NOMO-1 treated with dmso at 0.1 percent for 144 hours (cell line): ENCODE measurements at regions not wholly inside any gene's neighbourhood (a gene's known extent, or its start where the extent isn't known, plus 50 kb on each side); places are given as distances from the start of the nearest gene placed in this dataset.

ENCODE experiments used
- DNase-seq: peaks from one replicate; lab custom pipeline; 2025; ENCODE audit not compliant: unreplicated experiment; lab: John Stamatoyannopoulos, UW

DNA sequence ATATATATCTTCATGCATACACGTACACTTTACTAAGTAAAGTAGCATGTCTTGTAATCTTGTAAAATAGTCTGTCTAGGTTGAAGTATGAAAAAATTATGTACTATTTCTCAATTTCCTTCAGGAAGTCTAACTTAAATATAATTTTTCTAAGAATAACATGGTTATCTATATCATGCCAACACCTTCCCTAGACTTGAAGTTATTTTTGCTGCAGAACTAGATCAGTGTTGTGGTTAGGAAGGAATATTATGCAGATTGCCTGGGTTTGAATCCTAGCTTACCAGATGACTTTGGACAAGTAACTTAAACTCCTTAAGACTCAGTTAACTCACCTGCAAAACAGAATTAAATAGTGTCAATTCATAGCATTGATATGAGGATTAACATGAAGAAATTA is 142.2 kb upstream of the SEMA3A start:
- no peak for DNase-seq

DNA sequence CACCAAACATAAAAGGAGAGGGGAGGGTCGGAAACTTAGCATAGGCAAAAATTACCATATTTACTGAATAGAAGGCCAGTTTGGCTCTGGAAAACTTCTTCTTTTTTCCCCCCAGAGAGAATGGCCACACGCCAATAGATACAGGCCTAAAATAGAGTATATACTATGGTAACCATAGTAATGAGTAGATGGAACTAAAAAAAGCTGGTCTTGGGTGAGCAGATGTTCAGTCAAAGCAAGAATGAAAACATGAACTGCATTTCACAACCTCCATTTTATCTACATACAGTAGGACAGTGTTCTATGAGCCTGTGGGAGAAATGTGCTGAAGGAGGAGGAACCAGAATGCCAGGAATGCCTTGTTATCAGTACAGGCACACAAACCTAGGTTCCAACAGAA is 141.7 kb upstream of the SEMA3A start:
- peak; percentile 91 for DNase-seq

DNA sequence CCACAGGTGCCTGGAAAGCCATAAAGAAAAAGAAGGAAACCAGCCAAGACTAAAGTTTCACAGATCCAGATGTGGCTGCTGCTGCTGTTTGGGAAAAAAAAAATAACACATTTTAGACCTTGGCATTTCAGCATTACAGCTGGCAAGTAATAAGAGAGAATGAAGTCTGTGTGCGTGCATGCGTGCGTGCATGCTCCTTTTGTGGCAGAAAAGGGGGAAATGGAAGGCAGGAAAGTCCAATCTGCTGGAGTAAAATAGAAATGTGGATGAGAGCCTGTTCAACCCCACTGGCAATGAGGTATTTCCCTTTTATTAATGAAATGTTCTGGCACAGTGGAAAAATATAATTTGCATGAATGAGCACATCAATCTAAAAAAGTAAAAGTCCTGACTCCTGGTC is 137.0 kb upstream of the SEMA3A start:
- no peak for DNase-seq

GRCh38 chr7:84328571-84328970 is 134.0 kb upstream of the SEMA3A start:
- no peak for DNase-seq

DNA sequence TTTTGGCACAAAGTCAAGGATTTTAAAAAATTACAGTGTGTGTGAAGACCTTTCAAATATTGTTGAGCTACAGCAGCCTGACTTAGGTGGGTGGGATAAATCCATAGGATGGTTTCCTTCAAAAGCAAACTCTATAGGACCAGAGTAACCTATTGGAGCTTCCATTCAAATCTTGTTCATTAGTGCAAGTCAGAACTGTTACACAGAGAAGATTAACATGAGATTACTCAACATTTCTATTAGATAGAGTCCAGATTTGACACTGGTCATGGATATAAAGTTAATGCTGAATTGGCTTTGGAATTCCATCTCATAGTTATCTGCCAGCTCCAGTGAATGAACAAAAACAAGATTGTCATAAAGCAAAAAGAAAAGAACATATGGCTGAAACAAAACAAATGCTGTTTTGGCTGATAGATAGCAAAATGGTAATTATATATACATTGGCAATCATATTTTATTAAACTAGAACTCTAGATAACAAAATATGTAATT is 129.6 kb upstream of the SEMA3A start:
- DNase-seq: no peak

- DNase-seq: no peak
Measured at GRCh38 chr7:84317536-84317935, 122.9 kb upstream of the SEMA3A start.

DNA sequence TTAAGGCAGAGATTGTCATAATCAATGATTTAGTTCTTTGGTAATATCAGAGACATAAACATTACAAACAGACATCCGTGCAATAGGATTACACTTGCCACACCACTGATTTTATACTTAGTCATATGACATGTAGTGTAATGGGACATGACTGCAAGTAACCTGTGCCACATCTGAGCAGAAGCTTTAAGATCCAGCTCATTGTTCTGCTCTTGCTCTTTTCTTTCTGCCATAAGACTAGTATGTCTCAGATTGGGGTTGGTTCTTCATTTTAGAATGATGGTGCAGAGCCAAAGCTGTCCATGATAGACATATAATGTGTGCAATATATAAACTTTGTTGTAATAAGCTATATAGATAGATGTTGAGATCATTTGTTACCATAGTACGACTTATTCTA is 119.7 kb upstream of the SEMA3A start:
- no peak for DNase-seq

GRCh38 chr7:84304407-84304806 is 109.8 kb upstream of the SEMA3A start:
- no peak for DNase-seq

GRCh38 chr7:84302949-84303348 is 108.4 kb upstream of the SEMA3A start:
- no peak for DNase-seq

DNA sequence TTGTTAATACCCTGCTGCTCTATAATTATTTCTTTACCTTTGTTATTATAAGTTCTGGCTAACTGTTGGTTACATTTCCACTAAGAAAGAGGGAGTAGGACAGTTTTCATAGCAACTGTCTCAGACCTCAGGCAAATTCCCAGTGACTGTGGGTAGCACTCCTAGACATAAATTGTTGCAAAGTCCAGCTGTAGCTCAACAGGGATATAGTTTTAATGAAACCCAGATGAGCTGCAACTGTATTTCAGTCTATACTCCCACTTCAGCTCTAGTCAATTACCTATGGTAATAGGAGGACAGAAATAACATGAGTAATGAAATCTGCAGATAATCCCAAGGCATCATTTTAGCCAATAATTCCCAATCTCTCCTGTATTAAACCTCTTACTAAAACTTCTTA is 103.0 kb upstream of the SEMA3A start:
- no peak for DNase-seq

GRCh38 chr7:84294847-84295455 is 100.4 kb upstream of the SEMA3A start:
- DNase-seq: no peak

GRCh38 chr7:84294391-84294790 is 99.8 kb upstream of the SEMA3A start:
- DNase-seq: no peak

DNA sequence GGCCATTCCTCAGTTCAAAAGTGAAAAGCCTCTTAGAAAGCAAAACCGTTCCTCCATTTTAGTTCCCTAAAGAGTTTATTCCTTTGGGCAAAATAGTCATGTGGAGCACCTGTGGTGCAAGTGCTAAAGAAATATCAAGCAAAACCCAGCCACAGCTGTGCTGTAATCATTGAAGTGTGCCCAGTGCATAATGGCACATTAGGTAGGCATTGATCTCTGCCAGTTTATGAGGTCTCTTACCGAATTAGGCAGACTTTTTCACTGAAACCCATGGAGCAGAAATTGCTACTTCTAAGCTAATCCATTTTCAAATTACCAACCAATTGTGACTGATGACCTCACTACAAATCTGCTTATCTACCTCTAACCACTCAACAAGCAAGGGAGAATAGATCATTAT is 97.2 kb upstream of the SEMA3A start:
- no peak for DNase-seq

DNA sequence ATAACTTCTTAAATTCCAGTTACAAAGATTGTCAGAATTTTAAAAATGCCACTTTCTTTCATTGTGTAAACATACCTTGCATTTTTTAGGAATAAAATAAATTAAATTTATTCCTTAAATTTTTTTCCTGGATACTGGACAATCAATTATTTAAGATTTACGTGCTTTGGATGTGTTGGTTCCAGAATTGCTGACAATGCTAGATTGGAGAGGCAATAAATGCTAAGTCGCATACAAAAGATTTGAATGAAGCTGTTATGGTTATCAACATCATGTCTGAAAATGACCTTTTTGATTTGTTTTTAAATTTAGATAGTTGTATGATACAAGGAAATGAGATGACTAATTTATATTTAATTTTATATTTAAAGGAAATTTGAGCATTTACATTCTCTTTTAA is 89.2 kb upstream of the SEMA3A start:
- no peak for DNase-seq

DNA sequence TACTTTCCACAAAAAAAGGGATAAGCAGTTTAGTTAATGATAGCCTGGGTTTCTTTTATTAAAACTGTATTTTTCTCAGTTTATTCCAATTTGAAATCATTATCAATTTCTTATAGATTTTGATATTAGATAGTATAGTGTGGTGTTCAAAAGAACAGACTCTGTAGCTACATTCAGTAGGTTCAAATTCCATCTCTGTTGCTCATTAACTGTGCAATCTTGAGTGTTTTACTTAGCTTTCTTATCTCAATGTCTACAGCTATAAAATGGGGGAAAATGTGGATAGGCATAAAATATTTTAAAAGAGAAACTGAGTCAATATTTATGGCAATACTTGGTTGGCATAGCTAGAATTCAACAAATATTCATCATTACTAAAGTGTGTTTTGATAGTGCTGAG is 86.9 kb upstream of the SEMA3A start:
- no peak for DNase-seq

DNA sequence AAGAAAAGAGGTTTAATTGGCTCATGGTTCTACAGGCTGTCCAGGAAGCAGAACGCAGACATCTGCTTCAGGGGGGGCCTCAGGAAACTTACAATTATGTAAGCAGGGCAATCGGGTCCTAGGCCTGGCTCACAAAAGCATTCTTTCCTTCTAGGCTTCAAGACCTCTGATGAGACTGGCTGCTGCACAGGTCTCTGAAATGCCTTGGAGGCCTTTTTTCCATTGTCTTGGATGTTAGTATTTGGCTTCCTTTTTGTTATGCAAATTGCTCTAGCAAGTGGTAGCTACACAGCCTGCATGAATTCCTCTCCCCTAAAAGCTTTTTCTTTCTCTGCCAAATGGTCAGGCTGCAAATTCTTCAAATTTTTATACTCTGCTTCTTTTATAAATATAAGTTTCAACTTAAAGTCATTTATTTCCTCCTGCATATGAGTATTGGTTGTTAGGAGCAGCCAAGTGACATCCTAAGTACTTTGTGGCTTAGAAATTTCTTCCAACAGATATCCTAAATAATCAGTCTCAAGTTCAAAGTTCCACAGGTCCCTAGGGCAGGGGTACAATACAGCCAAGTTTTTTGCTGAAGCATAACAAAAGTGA is 83.1 kb upstream of the SEMA3A start:
- DNase-seq: no peak

GRCh38 chr7:84274029-84274638 is 79.5 kb upstream of the SEMA3A start:
- DNase-seq: no peak

DNA sequence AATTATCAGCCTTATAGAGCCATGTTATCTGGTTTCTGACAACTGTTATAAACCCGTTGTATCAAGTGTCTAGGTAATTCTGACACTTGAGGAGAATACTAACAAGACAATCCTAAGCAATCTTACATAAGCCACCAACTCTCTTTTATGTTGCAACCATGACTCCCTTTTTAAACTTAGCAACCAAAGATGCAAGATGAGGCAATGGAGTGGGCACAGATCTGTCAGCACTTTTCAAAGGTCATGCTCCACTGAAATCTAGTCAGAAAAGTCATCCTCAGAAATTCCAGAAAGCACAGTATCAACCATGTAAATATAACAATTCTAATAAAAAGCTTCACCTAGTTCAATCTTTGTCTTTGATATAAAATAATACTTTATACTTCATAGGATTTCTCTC is 77.0 kb upstream of the SEMA3A start:
- DNase-seq: peak; percentile 73

- DNase-seq: no peak
Measured at GRCh38 chr7:84264396-84264795, 69.8 kb upstream of the SEMA3A start.

DNA sequence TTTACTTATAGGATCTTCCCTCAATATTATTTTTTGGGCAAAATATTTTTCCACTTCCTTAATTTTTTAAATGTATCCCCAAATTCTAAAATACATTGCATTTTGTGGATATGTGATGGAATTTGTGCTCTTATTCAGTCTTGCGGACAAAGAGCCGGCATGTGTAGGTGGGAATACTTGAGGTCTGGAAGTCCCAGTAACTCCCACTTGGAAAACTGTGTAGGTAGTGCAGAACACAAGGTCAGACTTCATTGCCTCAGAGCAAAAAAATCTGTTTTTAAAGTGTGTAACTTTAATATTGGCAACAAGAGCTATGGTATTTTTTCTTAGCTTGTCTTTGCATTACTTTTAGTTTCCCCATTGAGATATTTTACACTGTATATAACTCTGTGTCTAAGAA is 68.5 kb upstream of the SEMA3A start:
- no peak for DNase-seq

DNA sequence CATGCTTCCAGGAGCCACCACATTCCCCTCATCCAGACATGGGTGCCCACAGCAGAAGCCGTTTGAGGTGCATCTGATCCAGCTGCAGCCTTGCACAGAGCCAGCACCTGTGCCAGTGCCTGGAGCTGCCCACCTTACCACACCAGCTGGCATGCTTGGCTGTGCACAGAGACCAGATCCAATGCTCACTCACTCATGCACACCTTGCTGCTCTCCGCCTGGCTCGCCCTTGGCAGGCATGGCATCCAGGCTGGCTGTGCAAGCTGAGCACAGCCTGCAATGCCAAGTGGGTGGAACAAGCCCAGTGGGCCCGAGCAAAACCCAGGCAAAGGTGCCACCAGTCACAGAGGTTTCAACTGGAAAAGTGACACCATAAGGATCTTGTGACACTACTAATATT is 66.9 kb upstream of the SEMA3A start:
- DNase-seq: no peak

DNA sequence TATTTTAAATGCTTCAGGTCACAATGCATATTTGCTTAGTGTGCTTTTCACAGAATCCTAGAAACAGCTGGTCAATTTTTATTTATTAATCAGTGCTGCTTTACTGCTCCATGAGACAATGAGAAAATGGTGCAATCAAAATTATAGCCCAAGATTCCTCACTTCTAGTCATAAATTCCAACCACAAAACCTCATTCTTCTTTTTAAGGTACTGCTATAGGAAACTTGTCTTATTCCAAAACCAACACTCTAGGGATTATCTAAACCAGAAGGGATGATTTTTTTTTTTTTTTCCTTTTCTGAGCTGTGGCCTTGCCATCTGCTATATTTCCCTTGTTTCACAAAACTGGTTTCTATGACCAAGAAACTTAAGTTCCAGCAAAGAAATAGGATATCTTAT is 64.0 kb upstream of the SEMA3A start:
- no peak for DNase-seq

DNA sequence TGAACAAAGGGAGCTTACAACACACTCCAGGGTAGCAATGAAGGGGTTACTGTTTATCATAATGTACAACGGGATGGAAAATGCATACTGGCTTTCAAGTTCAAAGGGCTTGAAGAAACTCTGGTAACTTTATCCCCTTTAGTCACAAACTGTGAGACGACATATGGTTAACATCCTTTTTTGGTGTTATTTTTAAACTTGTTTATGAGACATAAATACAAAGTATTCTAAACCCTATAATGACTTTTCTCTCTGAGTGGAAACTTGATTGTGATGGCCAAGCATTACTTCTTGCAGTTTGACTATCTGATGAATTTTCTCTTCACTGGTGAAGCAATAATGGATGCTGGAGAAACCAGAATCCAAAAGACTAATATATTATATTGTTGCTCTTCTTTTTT is 62.0 kb upstream of the SEMA3A start:
- no peak for DNase-seq
